Activated CD4-positive, alpha-beta T cell treated with anti-CD3 and anti-CD28 coated beads for 36 hours (primary cell): ENCODE measurements at regions not wholly inside any gene's neighbourhood (a gene's known extent, or its start where the extent isn't known, plus 50 kb on each side); places are given as distances from the start of the nearest gene placed in this dataset.

Experiments used
- ATAC-seq: fragments of 200-7000 bp; cut with Tn5 transposase; one replicate; pipeline ENCODE4 v1.10.0; 2021; ENCODE audit warnings: mild to moderate bottlenecking, moderate library complexity
- CTCF ChIA-PET: fragments of 350-600 bp; sonication (Branson Sonifier 250); formaldehyde crosslinking; loops from one replicate; lab custom pipeline; 2021; ENCODE audit warnings: antibody characterized with exemption; lab: Charles Lee
- POLR2A ChIA-PET: fragments of 350-600 bp; sonication (Branson Sonifier 250); formaldehyde crosslinking; loops from one replicate; lab custom pipeline; 2021; ENCODE audit warnings: antibody characterized with exemption, inconsistent platforms; lab: Charles Lee
- DNase-seq: peaks from one replicate; pipeline ENCODE4 v3.0.0-alpha.2; 2020
- H3K27ac Mint-ChIP-seq: one replicate; pipeline ENCODE4 v1.8.0; 2021; ENCODE audit warnings: mixed read lengths
- H3K27me3 Mint-ChIP-seq: one replicate; pipeline ENCODE4 v1.8.0; 2021; ENCODE audit warnings: mixed read lengths
- H3K36me3 Mint-ChIP-seq: one replicate; pipeline ENCODE4 v1.8.0; 2021; ENCODE audit warnings: low read depth, mixed read lengths
- H3K4me1 Mint-ChIP-seq: one replicate; pipeline ENCODE4 v1.8.0; 2021; ENCODE audit warnings: mixed read lengths
- H3K4me3 Mint-ChIP-seq: one replicate; pipeline ENCODE4 v1.8.0; 2021; ENCODE audit warnings: mild to moderate bottlenecking, moderate library complexity, mixed read lengths
- H3K9me3 Mint-ChIP-seq: one replicate; pipeline ENCODE4 v1.8.0; 2021; ENCODE audit warnings: low read depth, mixed read lengths
- intact Hi-C, 2 experiments: fragments of 100-400 bp; cut with DNase I in 1 of 2; cut with micrococcal nuclease in 1 of 2; formaldehyde crosslinking; loops; one replicate each; pipeline versions ENCODE4 v1.14.2 to v1.15.1; 2022 to 2024; cut with DNase I, micrococcal nuclease

DNA sequence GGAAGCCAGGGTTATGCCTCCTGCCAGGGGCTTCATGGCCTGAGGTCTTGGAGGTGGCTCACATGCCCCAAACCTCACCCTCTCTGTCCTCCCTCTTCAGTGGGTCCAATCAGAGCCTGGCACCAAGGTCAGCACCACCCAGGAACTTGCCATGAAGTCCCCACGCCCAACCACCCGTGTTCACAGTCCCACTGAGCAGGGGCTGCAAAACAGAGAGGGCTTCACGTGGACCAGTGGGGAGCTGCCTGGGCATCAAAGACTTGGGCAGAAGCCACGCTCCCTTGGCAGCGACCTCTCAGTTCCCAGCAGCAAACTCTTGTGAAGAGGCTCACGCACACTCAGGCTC, 425.8 kb upstream of the B3GAT1 start:
- POLR2A ChIA-PET, result no interaction called here
- Mint-ChIP-seq H3K27me3 (peaks cover 16% of the 10 kb centered on the region), H3K4me3 (no peak overlapping the region), H3K9me3 (no peaks in the 10 kb centered on the region), H3K27ac (no peak overlapping the region), H3K36me3 (no peaks in the 10 kb centered on the region), H3K4me1 (no peaks in the 10 kb centered on the region)
- DNase-seq (no peak), ATAC-seq (no peak)
- CTCF ChIA-PET, result no interaction called here
- intact Hi-C loops, result no loop called here

GRCh38 chr11:134837166-134837886, 425.3 kb upstream of the B3GAT1 start:
- intact Hi-C loops, result no loop called here
- CTCF ChIA-PET, result no interaction called here
- no peak for ATAC-seq

GRCh38 chr11:134836561-134836960, 424.5 kb upstream of the B3GAT1 start:
- Mint-ChIP-seq H3K4me3 (no peak overlapping the region), H3K4me1 (no peaks in the 10 kb centered on the region), H3K27me3 (peaks cover 16% of the 10 kb centered on the region), H3K9me3 (no peaks in the 10 kb centered on the region), H3K27ac (no peak overlapping the region), H3K36me3 (no peaks in the 10 kb centered on the region)
- ChIA-PET POLR2A (no interaction called here), CTCF (no interaction called here)
- intact Hi-C loops, result no loop called here
- DNase-seq, result no peak
- no peak for ATAC-seq

More at GRCh38 chr11:134837166-134837886, 425.3 kb upstream of the B3GAT1 start:
- H3K36me3 Mint-ChIP-seq, result no peaks in the 10 kb centered on the region
- H3K27me3 Mint-ChIP-seq, result peaks cover 18% of the 10 kb centered on the region
- H3K27ac Mint-ChIP-seq, result no peak overlapping the region
- no peak overlapping the region for H3K4me3 Mint-ChIP-seq
- POLR2A ChIA-PET, result no interaction called here
- H3K4me1 Mint-ChIP-seq, result no peaks in the 10 kb centered on the region
- no peak for DNase-seq
- no peaks in the 10 kb centered on the region for H3K9me3 Mint-ChIP-seq

GRCh38 chr11:134835561-134835960, 423.5 kb upstream of the B3GAT1 start:
- H3K9me3 Mint-ChIP-seq, result no peaks in the 10 kb centered on the region
- POLR2A ChIA-PET, result no interaction called here
- no peaks in the 10 kb centered on the region for H3K36me3 Mint-ChIP-seq
- DNase-seq (no peak), ATAC-seq (no peak)
- peaks cover 16% of the 10 kb centered on the region for H3K27me3 Mint-ChIP-seq
- H3K4me3 Mint-ChIP-seq, result no peak overlapping the region
- CTCF ChIA-PET, result no interaction called here
- intact Hi-C loops, result no loop called here
- H3K27ac Mint-ChIP-seq, result no peak overlapping the region
- no peaks in the 10 kb centered on the region for H3K4me1 Mint-ChIP-seq

DNA sequence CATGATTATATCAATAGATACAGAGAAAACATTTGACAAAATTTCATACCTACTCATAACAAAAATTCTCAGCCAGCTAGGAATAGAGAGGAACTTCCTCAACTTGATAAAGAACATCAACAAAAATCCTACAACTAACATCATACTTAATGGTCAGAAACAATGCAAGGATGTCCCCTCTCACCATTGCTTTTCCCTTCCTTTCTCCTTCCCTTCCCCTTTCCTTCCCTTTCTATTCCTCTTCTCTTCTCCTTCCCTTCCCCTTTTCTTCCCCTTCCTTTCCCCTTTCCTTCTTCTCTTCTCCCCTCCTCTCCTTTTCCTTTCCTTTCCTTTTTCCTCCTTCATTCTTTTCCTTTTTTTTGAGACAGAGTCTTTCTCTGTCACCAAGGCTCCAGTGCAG, 418.3 kb upstream of the B3GAT1 start:
- intact Hi-C loops, result no loop called here
- no peaks in the 10 kb centered on the region for H3K9me3 Mint-ChIP-seq
- no peaks in the 10 kb centered on the region for H3K4me1 Mint-ChIP-seq
- ChIA-PET POLR2A (no interaction called here), CTCF (no interaction called here)
- peaks cover 15% of the 10 kb centered on the region for H3K27me3 Mint-ChIP-seq
- H3K27ac Mint-ChIP-seq, result no peak overlapping the region
- H3K36me3 Mint-ChIP-seq, result no peaks in the 10 kb centered on the region
- DNase-seq, result no peak
- ATAC-seq, result no peak
- H3K4me3 Mint-ChIP-seq, result no peak overlapping the region

- no peak overlapping the region for H3K27ac Mint-ChIP-seq
These were observed 411.9 kb upstream of the B3GAT1 start for GRCh38 chr11:134823970-134824369.

DNA sequence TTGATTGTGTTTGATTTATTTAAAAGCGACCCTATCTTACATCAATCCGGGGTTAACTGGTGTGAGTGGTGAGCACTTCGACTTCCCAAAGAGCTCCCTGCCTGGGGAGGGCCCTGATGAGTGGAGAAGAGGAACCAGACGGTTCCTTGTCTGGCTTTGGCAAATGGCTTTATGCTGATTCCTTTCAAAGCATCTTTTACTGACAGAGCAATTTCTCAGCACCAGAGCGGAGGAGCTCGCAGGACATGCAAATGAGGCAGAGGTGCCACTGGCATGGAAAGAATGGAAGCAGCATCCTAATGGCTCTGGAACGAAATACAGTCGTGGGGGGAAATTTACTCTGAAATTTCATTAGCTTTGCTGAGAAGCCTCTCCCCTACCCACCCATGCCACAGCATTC, 410.9 kb upstream of the B3GAT1 start:
- H3K36me3 Mint-ChIP-seq, result no peaks in the 10 kb centered on the region
- CTCF ChIA-PET, result no interaction called here
- no peaks in the 10 kb centered on the region for H3K4me1 Mint-ChIP-seq
- POLR2A ChIA-PET, result no interaction called here
- H3K27ac Mint-ChIP-seq, result no peak overlapping the region
- H3K27me3 Mint-ChIP-seq, result peaks cover 16% of the 10 kb centered on the region
- no peak for DNase-seq
- no peaks in the 10 kb centered on the region for H3K9me3 Mint-ChIP-seq
- H3K4me3 Mint-ChIP-seq, result no peak overlapping the region
- intact Hi-C loops, result no loop called here
- ATAC-seq, result no peak

More at GRCh38 chr11:134823970-134824369, 411.9 kb upstream of the B3GAT1 start:
- intact Hi-C loops, result no loop called here
- DNase-seq, result no peak
- Mint-ChIP-seq H3K4me1 (no peaks in the 10 kb centered on the region), H3K36me3 (no peaks in the 10 kb centered on the region), H3K4me3 (no peak overlapping the region), H3K9me3 (no peaks in the 10 kb centered on the region), H3K27me3 (peaks cover 12% of the 10 kb centered on the region)
- CTCF ChIA-PET, result no interaction called here
- no peak for ATAC-seq
- POLR2A ChIA-PET, result no interaction called here

DNA sequence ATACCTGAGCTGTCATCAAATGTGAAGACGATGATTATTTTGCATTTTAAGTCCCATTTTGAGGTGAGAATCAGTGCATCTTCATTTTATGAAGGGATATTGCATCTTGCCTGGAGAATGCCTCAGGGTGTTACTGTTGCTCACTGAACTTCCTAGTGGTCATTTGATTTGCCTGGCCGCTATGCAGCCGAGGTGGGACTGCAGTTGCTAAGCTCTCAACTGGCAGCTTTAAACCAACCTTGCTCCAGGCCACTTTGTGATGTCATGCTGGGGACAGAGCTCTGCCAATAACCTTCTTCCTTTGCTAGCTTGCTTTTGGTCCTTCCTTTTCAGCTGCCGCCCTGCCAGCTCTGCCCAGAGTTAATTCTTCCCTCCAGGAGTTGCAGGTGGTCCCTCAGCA, 409.4 kb upstream of the B3GAT1 start:
- intact Hi-C loops, result no loop called here
- Mint-ChIP-seq H3K9me3 (no peaks in the 10 kb centered on the region), H3K4me3 (no peak overlapping the region), H3K4me1 (no peaks in the 10 kb centered on the region), H3K27me3 (peaks cover 16% of the 10 kb centered on the region), H3K27ac (no peak overlapping the region), H3K36me3 (no peaks in the 10 kb centered on the region)
- POLR2A ChIA-PET, result no interaction called here
- DNase-seq, result no peak
- no peak for ATAC-seq
- CTCF ChIA-PET, result no interaction called here

- Mint-ChIP-seq H3K9me3 (no peaks in the 10 kb centered on the region), H3K27me3 (peaks cover 27% of the 10 kb centered on the region), H3K4me1 (no peaks in the 10 kb centered on the region), H3K27ac (no peak overlapping the region), H3K36me3 (no peaks in the 10 kb centered on the region), H3K4me3 (no peak overlapping the region)
- POLR2A ChIA-PET, result no interaction called here
- no peak for DNase-seq
- CTCF ChIA-PET, result no interaction called here
- intact Hi-C loops, result no loop called here
- no peak for ATAC-seq
These were observed 407.0 kb upstream of the B3GAT1 start for GRCh38 chr11:134819041-134819440.

GRCh38 chr11:134818516-134818915, 406.5 kb upstream of the B3GAT1 start:
- Mint-ChIP-seq H3K4me3 (no peak overlapping the region), H3K27me3 (peaks cover 28% of the 10 kb centered on the region), H3K36me3 (no peaks in the 10 kb centered on the region), H3K27ac (no peak overlapping the region), H3K4me1 (no peaks in the 10 kb centered on the region), H3K9me3 (no peaks in the 10 kb centered on the region)
- ChIA-PET POLR2A (no interaction called here), CTCF (interaction anchor here (0.7 kb wide), 1 partner anchor 229 kb away, joined by 3 read pairs; no protein-coding TSS in a partner anchor)
- intact Hi-C loops, result no loop called here
- ATAC-seq (no peak), DNase-seq (no peak)

DNA sequence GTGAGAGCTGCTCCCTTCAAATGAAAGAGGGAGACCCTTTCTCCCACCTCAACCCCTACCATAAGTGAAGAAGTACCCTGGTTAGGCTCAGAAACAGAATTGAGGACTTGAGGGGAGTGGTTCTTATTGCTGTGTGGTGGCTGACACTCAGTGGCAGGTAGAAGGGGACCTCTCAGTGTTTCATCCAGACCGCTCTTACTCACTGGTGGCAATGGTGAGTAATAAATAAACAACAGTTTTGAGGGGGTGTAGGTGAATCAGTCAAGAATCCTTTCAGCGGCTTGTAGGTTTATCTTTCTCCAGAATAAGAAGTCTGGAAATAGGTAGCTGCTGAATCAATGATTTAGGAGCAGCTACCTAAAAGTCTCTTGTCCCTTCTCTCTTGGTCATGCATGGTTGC, 403.4 kb upstream of the B3GAT1 start:
- Mint-ChIP-seq H3K36me3 (no peaks in the 10 kb centered on the region), H3K27ac (no peak overlapping the region), H3K9me3 (no peaks in the 10 kb centered on the region), H3K27me3 (peaks cover 30% of the 10 kb centered on the region), H3K4me3 (no peak overlapping the region), H3K4me1 (no peaks in the 10 kb centered on the region)
- intact Hi-C loops, result no loop called here
- ChIA-PET POLR2A (no interaction called here), CTCF (interaction anchor here (0.6 kb wide), 1 partner anchor 51 kb away, joined by 3 read pairs; no protein-coding TSS in a partner anchor)
- DNase-seq (no peak), ATAC-seq (no peak)

GRCh38 chr11:134807997-134808396, 396.0 kb upstream of the B3GAT1 start:
- POLR2A ChIA-PET, result no interaction called here

More at GRCh38 chr11:134807997-134808396, 396.0 kb upstream of the B3GAT1 start:
- Mint-ChIP-seq H3K27me3 (peaks cover 15% of the 10 kb centered on the region), H3K4me3 (no peak overlapping the region), H3K9me3 (no peaks in the 10 kb centered on the region), H3K4me1 (no peaks in the 10 kb centered on the region), H3K36me3 (no peaks in the 10 kb centered on the region), H3K27ac (no peak overlapping the region)
- intact Hi-C loops, result no loop called here
- ATAC-seq (no peak), DNase-seq (no peak)
- CTCF ChIA-PET, result no interaction called here
